Stomach (tissue), 4 donors: ENCODE measurements at regions not wholly inside any gene's neighbourhood (a gene's known extent, or its start where the extent isn't known, plus 50 kb on each side); places are given as distances from the start of the nearest gene placed in this dataset.

Source experiments
- CTCF ChIP-seq, 7 experiments: fragments of 450-650 bp in 4 of 7; fragments of 200-600 bp in 3 of 7; sonication (generic) in 3 of 7; IDR thresholded peaks; one replicate each; pipeline ENCODE4 v1.5.1; 2016 to 2019; ENCODE audit warnings: antibody characterized with exemption in 7 of 7, control low read depth in 2 of 7, mild to moderate bottlenecking in 1 of 7
- EP300 ChIP-seq: sonication (generic); formaldehyde crosslinking; IDR thresholded peaks from one replicate; pipeline ENCODE4 v1.6.1; 2017; ENCODE audit warnings: antibody characterized with exemption
- POLR2A ChIP-seq, 4 donors: fragments of 450-650 bp; IDR thresholded peaks; one replicate each; pipeline ENCODE4 v1.6.1; 2016; ENCODE audit warnings: antibody characterized with exemption in 4 of 4, control low read depth in 2 of 4, mild to moderate bottlenecking in 1 of 4, moderate library complexity in 1 of 4

- TF ChIP-seq CTCF (IDR thresholded peaks at IDR 0.05) (no peak), EP300 (no peak), POLR2A (IDR thresholded peaks at IDR 0.05) (no peak)
Observed at GRCh38 chr12:94039199-94039840, 109.1 kb upstream of the PLXNC1 start.
